Adrenal gland (tissue), 9 donors: ENCODE measurements at regions not wholly inside any gene's neighbourhood (a gene's known extent, or its start where the extent isn't known, plus 50 kb on each side); places are given as distances from the start of the nearest gene placed in this dataset.

Experiments
- DNase-seq, 7 donors: peaks; one replicate each; pipeline ENCODE4 v3.0.0-alpha.2; 2019 to 2020
- H3K27ac ChIP-seq, 5 donors: fragments of 200-600 bp; sonication (generic) in 4 of 5; 1 replicate in 3 of 5; 2 replicates in 2 of 5; pipeline versions ENCODE4 v1.5.1 to v1.8.0; 2016 to 2020; ENCODE audit warnings: mild to moderate bottlenecking in 1 of 5
- H3K27me3 ChIP-seq: fragments of 200-600 bp; 2 replicates; pipeline ENCODE4 v1.8.0; 2021
- H3K36me3 ChIP-seq, 2 donors: fragments of 200-600 bp; replicated peaks in 1 of 2; 1 replicate in 1 of 2; 2 replicates in 1 of 2; pipeline versions ENCODE4 v1.5.1 to v1.8.0; 2018 to 2022
- H3K4me1 ChIP-seq, 2 donors: fragments of 200-600 bp; replicated peaks in 1 of 2; 1 replicate in 1 of 2; 2 replicates in 1 of 2; pipeline versions ENCODE4 v1.5.1 to v1.8.0; 2018 to 2021
- H3K4me3 ChIP-seq, 4 donors: fragments of 200-600 bp; sonication (generic) in 3 of 4; one replicate each; pipeline ENCODE4 v1.5.1; 2016 to 2018
- H3K9me3 ChIP-seq, 3 donors: fragments of 200-600 bp; sonication (generic) in 1 of 3; replicated peaks in 1 of 3; 1 replicate in 2 of 3; 2 replicates in 1 of 3; pipeline versions ENCODE4 v1.5.1 to v1.8.0; 2016 to 2021
- POLR2A ChIP-seq, 2 donors: fragments of 450-650 bp; IDR thresholded peaks; one replicate each; pipeline ENCODE4 v1.6.1; 2017; ENCODE audit warnings: antibody characterized with exemption in 2 of 2, mild to moderate bottlenecking in 2 of 2, moderate library complexity in 1 of 2
- WGBS, 4 donors: extraction: QIAGEN DNeasy Blood & Tissue Kit in 2 of 4; methylation state at CpG; one replicate each; pipeline versions ENCODE4 v1.1.5 to v1.1.7; 2013 to 2017; 5-methylcytosine and 5-hydroxymethylcytosine counted together
- intact Hi-C, 2 donors: fragments of 100-400 bp; cut with DNase I; formaldehyde crosslinking; loops; one replicate each; pipeline versions ENCODE4 v1.14.1 to v1.15.0; 2022 to 2023
- TF ChIP-seq, protein P1 (sequence below), 6 experiments: fragments of 450-650 bp in 4 of 6; fragments of 200-600 bp in 2 of 6; sonication (generic) in 1 of 6; IDR thresholded peaks; 1 replicate in 5 of 6; 2 replicates in 1 of 6; pipeline versions ENCODE4 v1.5.1 to v1.8.0; 2016 to 2021; ENCODE audit warnings: antibody characterized with exemption in 6 of 6, mild to moderate bottlenecking in 2 of 6, moderate library complexity in 1 of 6
- donor health status: healthy with polysubstance abuse.
- donor health status: Bipolar disorder and iron deficiency.
- donor health status: DM: yes; HTN: yes; CAD: no.
- donor health status: DM: no; HTN: no; CAD: no.
- donor health status: DM: no; HTN: no; CAD: no.

DNA sequence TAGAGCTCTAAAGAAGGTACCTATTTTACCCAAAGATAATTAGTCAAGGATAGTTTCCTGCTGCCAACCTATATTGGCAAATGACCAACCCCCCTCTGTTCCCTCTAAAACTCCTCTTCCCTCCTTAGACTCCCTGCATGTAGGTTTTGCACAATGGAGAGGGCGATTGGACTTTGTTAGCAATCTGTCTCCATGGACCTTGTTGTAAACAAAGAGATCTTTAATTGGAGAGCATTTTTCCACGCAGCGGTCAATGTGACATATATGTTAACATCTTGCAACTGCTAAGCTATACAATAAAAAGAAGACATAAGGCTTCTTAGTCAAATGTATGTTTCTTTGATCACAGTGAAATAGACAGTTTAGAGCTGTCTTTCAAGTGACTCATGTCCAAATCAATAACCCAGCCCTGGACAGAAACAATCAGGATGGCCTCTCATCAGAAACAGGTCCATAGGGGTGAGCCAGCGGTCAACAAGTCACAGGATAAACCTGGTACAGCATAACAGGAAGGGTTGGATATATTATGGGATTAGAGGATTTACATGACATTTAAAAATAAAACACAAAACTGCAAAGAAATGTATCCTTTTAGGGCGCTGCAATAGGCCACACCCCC lies 69.7 kb upstream of the UBL3 start:
- WGBS, 4 donors, result 74 to 88% (median 81%) methylated on average over 5 of the region's 5 CpGs
- H3K4me3 ChIP-seq, result no peak overlapping the region
- no peaks in the 10 kb centered on the region for H3K27me3 ChIP-seq
- intact Hi-C loops, result no loop called here
- DNase-seq, result no peak
- TF ChIP-seq POLR2A (IDR thresholded peaks at IDR 0.05), result no peak
- TF ChIP-seq, protein P1, sequence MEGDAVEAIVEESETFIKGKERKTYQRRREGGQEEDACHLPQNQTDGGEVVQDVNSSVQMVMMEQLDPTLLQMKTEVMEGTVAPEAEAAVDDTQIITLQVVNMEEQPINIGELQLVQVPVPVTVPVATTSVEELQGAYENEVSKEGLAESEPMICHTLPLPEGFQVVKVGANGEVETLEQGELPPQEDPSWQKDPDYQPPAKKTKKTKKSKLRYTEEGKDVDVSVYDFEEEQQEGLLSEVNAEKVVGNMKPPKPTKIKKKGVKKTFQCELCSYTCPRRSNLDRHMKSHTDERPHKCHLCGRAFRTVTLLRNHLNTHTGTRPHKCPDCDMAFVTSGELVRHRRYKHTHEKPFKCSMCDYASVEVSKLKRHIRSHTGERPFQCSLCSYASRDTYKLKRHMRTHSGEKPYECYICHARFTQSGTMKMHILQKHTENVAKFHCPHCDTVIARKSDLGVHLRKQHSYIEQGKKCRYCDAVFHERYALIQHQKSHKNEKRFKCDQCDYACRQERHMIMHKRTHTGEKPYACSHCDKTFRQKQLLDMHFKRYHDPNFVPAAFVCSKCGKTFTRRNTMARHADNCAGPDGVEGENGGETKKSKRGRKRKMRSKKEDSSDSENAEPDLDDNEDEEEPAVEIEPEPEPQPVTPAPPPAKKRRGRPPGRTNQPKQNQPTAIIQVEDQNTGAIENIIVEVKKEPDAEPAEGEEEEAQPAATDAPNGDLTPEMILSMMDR (IDR thresholded peaks at IDR 0.05), result no peak
- H3K36me3 ChIP-seq, result no peaks in the 10 kb centered on the region
- no peaks in the 10 kb centered on the region for H3K9me3 ChIP-seq
- H3K4me1 ChIP-seq, result peaks cover 10 to 20% of the 10 kb centered on the region in 2 donors
- H3K27ac ChIP-seq, result no peak overlapping the region

DNA sequence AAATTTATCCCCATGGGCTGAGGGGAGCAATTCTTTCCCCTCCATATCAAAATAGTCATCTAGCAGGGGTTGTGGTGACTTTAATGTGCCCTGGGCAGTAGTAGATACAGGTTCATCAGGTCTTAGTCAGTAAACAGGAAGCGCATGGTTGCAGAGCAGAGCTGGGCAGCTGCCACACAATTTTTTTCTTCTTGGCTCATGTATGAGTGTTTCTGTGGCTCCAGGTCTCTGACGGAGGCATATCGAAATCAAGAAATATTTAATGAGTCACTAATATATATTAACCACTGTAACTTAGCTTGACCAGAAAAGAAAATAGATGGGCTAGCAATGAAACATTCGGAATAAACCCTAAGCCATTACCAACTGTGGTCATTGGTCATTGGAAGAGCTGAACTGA lies 68.4 kb upstream of the UBL3 start:
- DNase-seq, result no peak
- no peaks in the 10 kb centered on the region for H3K9me3 ChIP-seq
- intact Hi-C loops, result no loop called here
- no peak overlapping the region for H3K27ac ChIP-seq
- peaks cover 5 to 8% of the 10 kb centered on the region in 2 donors for H3K4me1 ChIP-seq
- H3K36me3 ChIP-seq, result no peaks in the 10 kb centered on the region
- TF ChIP-seq, protein P1 (IDR thresholded peaks at IDR 0.05), result no peak
- TF ChIP-seq POLR2A (IDR thresholded peaks at IDR 0.05), result no peak
- 65 to 85% (median 79%) methylated on average over 4 of the region's 4 CpGs for WGBS, 4 donors
- H3K4me3 ChIP-seq, result no peak overlapping the region
- no peaks in the 10 kb centered on the region for H3K27me3 ChIP-seq

DNA sequence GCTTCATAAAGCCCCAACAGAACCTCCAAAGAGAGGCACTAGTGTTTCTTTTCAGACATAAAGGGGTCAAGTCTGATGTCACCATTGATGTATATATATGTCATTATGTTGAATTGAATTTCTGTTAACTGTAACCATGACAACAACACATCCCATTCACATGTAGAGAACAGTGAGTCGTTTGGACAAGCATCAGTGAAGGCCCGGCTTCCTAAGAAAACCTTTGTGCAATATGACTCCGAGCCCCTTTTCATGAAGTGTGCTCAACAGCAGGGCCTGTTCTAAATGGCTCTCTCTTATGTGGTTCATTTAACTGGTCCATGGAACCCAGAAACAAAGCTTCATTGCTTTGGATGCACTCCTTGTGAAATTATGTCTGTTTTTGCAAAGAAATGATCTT lies 67.2 kb upstream of the UBL3 start:
- Histone ChIP-seq H3K27me3 (no peaks in the 10 kb centered on the region), H3K27ac (no peak overlapping the region), H3K4me3 (no peak overlapping the region), H3K4me1 (no peaks in the 10 kb centered on the region), H3K36me3 (no peaks in the 10 kb centered on the region), H3K9me3 (no peaks in the 10 kb centered on the region)
- TF ChIP-seq, protein P1 (IDR thresholded peaks at IDR 0.05), result no peak
- no peak for TF ChIP-seq POLR2A (IDR thresholded peaks at IDR 0.05)
- intact Hi-C loops, result no loop called here
- no peak for DNase-seq
- WGBS, 4 donors, result 74 to 87% (median 80%) methylated on average over 3 of the region's 3 CpGs

DNA sequence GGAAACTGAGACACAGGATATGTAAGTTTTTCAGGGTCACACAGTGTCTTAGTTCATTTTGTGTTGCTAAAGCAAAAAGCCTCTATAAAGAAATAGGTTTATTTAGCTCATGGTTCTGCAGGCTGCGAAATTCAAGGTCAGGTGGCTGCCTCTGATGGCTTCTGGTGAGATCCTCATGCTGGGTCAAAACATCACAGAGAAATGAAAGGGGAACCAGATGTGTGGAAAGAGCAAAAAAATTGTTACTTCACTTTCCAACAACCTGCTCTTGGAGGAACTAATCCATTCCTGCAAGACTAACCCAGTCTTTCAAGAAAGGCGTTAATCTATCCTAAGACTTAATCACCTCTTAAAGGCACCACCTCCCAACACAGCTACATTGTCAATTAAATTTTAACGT lies 64.2 kb upstream of the UBL3 start:
- Histone ChIP-seq H3K9me3 (no peaks in the 10 kb centered on the region), H3K4me1 (no peaks in the 10 kb centered on the region), H3K27me3 (no peaks in the 10 kb centered on the region), H3K4me3 (no peak overlapping the region), H3K27ac (no peak overlapping the region), H3K36me3 (no peaks in the 10 kb centered on the region)
- intact Hi-C loops, result no loop called here
- DNase-seq, result no peak
- WGBS, 4 donors, result 65 to 88% (median 73%) methylated on average over 3 of the region's 3 CpGs
- TF ChIP-seq, protein P1 (IDR thresholded peaks at IDR 0.05), result no peak
- TF ChIP-seq POLR2A (IDR thresholded peaks at IDR 0.05), result no peak
